Keratinocyte (primary cell): ENCODE measurements at regions not wholly inside any gene's neighbourhood (a gene's known extent, or its start where the extent isn't known, plus 50 kb on each side); places are given as distances from the start of the nearest gene placed in this dataset.

ENCODE experiments used
- CTCF ChIP-seq, 3 experiments: IDR thresholded peaks in 1 of 3; conservative IDR thresholded peaks in 1 of 3; optimal IDR thresholded peaks in 1 of 3; 2 replicates in 2 of 3; 3 replicates in 1 of 3; pipeline versions ENCODE3 to v1.5.1; 2011; ENCODE audit warnings: low read length in 3 of 3, mild to moderate bottlenecking in 3 of 3, moderate library complexity in 2 of 3, control low read depth in 1 of 3, inconsistent platforms in 1 of 3; ENCODE audit not compliant: insufficient read depth in 2 of 3; ENCODE audit errors: extremely low read depth in 1 of 3
- EZH2 ChIP-seq: IDR thresholded peaks from one replicate; pipeline ENCODE4 v1.6.1; 2012; ENCODE audit warnings: inconsistent platforms, mild to moderate bottlenecking, low read length, moderate library complexity

DNA sequence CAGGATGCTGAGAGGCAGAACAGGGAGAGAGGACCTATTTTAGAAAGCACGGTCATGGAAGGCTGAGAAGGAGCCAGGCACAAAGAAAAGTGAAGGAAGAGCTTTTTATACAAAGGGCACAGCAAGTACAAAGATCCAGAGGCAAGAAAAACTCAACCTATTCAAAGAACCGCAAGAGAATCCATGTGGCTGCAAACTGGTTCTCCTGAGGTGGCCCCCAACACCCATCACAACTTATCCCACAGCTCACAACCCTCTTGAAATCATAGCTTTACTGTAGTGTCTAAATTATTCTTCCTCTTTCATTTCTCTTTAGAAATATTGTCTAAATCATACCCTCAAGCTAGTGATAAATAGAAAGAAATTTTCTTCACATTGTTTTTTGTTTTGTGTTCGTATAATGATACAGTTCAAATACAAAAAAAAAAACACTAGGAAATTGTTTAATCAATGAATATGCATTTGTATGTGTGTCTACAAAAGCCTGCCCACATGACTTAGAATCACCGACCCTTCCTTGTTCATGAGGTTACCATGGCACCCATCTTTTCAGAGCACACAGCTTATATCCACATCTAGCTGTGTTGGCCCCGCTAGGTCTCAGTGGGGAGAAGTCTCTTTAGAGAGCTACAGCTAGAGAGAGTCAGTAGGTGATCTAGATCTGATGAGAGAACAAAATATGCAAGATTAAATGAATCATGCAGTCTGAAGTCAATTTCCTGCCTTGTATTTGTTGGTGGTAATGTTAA is 126.9 kb upstream of the DCLK2 start:
- no peak for TF ChIP-seq EZH2
- no peak for TF ChIP-seq CTCF (optimal IDR thresholded peaks at IDR 0.05 in 1 of 3, IDR thresholded peaks at IDR 0.05 in 1 of 3, conservative IDR thresholded peaks at IDR 0.05 in 1 of 3; ENCODE audit: extremely low read depth in 1 of 3, insufficient read depth in 2 of 3, low read length in 3 of 3)
